Mucosa of descending colon (tissue), 3 donors: ENCODE measurements at regions not wholly inside any gene's neighbourhood (a gene's known extent, or its start where the extent isn't known, plus 50 kb on each side); places are given as distances from the start of the nearest gene placed in this dataset.

Experiments used
- ATAC-seq: fragments of 200-7000 bp; cut with Tn5 transposase; one replicate; pipeline ENCODE4 v1.9.1; 2020; ENCODE audit warnings: mild to moderate bottlenecking, moderate library complexity
- DNase-seq, 3 donors: peaks; one replicate each; pipeline ENCODE4 v3.0.0-alpha.2; 2020
- H3K36me3 ChIP-seq: fragments of 200-600 bp; one replicate; pipeline ENCODE4 v1.8.0; 2021; ENCODE audit warnings: low read depth, mild to moderate bottlenecking
- H3K4me1 ChIP-seq: fragments of 200-600 bp; one replicate; pipeline ENCODE4 v1.8.0; 2021; ENCODE audit warnings: low read depth, mild to moderate bottlenecking
- H3K4me3 ChIP-seq: fragments of 200-600 bp; one replicate; pipeline ENCODE4 v1.8.0; 2021; ENCODE audit warnings: mild to moderate bottlenecking
- H3K9me3 ChIP-seq: fragments of 200-600 bp; one replicate; pipeline ENCODE4 v1.8.0; 2021; ENCODE audit warnings: mild to moderate bottlenecking
- intact Hi-C, 2 donors: fragments of 100-400 bp; cut with DNase I in 1 of 2; cut with micrococcal nuclease in 1 of 2; formaldehyde crosslinking; loops; one replicate each; pipeline versions ENCODE4 v1.11.0 to v1.11.1; 2022; cut with DNase I, micrococcal nuclease
- TF ChIP-seq, protein P1 (sequence below): fragments of 200-600 bp; IDR thresholded peaks from one replicate; pipeline ENCODE4 v1.8.0; 2022; ENCODE audit warnings: antibody characterized with exemption, mild to moderate bottlenecking
- donor health status: DM: no; HTN: no; CAD: no; lungs with moderate emphysema.
- donor health status: DM: no; HTN: no; CAD: no.
- donor health status: DM: no; HTN: yes; CAD: no.

DNA sequence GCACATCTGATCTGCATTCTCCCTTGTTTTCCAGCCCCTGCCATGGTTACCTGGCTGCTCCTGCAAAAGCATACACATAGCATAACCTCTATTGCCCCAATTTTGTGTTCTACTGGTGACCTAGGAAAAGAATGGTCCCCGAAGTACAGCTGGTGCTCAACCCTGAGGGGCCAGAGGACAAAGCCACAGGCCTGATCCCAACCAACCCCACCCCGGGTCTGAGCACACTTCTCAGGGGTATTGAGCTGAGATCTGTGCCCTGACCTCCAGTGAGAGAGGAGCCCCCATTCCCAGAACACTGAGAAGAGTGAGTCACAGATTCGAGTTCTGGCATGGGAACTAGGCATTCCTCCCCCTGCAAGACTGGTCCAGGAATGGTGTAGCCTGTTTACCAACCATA, 465.5 kb upstream of the ACTRT1 start:
- H3K4me3 ChIP-seq, result no peak overlapping the region
- no peaks in the 10 kb centered on the region for H3K9me3 ChIP-seq
- no peaks in the 10 kb centered on the region for H3K4me1 ChIP-seq
- no peaks in the 10 kb centered on the region for H3K36me3 ChIP-seq
- ATAC-seq (no peak), DNase-seq (no peak)
- intact Hi-C loops, result no loop called here
- TF ChIP-seq, protein P1, sequence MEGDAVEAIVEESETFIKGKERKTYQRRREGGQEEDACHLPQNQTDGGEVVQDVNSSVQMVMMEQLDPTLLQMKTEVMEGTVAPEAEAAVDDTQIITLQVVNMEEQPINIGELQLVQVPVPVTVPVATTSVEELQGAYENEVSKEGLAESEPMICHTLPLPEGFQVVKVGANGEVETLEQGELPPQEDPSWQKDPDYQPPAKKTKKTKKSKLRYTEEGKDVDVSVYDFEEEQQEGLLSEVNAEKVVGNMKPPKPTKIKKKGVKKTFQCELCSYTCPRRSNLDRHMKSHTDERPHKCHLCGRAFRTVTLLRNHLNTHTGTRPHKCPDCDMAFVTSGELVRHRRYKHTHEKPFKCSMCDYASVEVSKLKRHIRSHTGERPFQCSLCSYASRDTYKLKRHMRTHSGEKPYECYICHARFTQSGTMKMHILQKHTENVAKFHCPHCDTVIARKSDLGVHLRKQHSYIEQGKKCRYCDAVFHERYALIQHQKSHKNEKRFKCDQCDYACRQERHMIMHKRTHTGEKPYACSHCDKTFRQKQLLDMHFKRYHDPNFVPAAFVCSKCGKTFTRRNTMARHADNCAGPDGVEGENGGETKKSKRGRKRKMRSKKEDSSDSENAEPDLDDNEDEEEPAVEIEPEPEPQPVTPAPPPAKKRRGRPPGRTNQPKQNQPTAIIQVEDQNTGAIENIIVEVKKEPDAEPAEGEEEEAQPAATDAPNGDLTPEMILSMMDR, result no peak

DNA sequence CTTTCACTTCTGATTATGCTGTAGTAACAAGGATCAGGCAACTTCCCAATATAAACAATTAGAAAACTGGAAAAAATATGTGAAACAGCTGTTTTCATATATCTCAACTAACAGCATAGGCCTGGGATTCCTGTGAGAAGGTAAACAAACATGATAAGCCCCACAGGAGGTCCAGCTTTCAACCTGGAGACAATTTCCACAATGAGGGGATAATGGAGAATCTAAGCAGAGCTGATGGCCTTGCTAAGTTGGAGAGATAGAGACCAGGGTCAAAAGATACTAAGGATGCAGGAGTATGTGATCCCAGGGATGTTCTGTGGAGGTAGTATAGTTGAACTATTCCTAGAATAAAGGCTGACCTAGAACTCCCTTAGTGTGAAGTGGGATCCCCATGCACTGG, 452.3 kb upstream of the ACTRT1 start:
- ATAC-seq, result no peak

DNA sequence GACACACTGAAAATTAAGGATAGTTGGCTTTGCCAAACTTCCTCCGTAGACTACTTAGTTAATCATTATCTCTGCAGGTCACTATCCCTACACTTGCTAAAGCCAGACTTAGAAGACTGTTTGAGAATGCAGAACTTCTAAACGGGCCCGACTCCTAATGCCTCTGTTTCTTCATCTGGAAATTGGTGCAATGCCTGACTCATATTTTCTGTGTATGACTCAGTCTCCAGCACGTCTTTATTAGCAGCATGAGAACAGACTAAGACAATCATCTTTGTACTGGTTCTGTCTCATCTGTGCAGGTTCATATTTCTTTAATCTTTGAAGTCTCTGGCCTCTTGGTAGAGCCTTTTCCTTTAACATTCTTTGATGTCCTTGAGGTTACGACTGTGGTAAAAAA, 411.9 kb upstream of the ACTRT1 start:
- Histone ChIP-seq H3K36me3 (no peaks in the 10 kb centered on the region), H3K4me3 (no peak overlapping the region), H3K4me1 (no peaks in the 10 kb centered on the region), H3K9me3 (no peaks in the 10 kb centered on the region)
- ATAC-seq, result no peak
- intact Hi-C loops, result no loop called here
- TF ChIP-seq, protein P1, result no peak
- no peak for DNase-seq

More for the DNA sequence above, 452.3 kb upstream of the ACTRT1 start:
- no peak for DNase-seq
- no peaks in the 10 kb centered on the region for H3K36me3 ChIP-seq
- intact Hi-C loops, result no loop called here
- TF ChIP-seq, protein P1, result no peak
- no peaks in the 10 kb centered on the region for H3K4me1 ChIP-seq
- H3K4me3 ChIP-seq, result no peak overlapping the region
- H3K9me3 ChIP-seq, result no peaks in the 10 kb centered on the region

DNA sequence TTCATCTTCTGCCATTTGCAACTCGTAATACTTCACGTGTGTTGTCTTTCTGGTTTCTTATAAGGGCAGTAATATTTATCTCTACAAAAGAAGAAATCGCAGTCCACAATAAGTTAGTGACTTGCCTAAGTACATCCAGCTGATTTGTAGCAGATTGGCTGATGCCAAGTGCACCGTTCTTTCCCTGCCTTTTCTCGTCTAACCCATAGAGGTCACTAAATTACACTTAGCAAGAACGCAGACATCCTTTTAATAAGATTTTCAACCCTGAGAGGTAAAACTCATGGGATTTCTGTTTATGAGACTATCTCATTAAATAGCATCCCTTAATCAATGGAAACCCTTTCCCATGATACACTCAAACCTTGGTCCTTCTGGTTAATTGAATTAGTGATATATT, 408.6 kb upstream of the ACTRT1 start:
- H3K9me3 ChIP-seq, result no peaks in the 10 kb centered on the region
- H3K4me1 ChIP-seq, result no peaks in the 10 kb centered on the region
- ATAC-seq (no peak), DNase-seq (no peak)
- no peak overlapping the region for H3K4me3 ChIP-seq
- intact Hi-C loops, result no loop called here
- TF ChIP-seq, protein P1, result no peak
- no peaks in the 10 kb centered on the region for H3K36me3 ChIP-seq

DNA sequence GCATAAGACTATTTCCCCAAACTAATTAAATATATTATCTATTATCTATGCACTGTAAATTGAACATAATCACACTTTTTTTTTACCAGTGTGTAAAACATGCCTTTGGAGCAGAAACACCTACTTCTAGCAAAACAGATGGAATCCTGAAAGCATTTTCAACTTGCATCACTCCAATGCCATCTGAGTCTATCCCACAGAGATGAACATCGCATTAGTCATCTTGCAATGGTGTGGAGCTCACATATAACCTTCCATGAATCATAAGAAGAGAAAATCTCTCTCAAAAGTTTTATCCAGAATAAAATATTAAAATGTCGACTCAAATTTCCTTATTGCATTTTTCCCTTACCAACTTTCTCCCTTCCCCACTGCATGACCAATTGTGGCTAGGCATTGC, 406.7 kb upstream of the ACTRT1 start:
- Histone ChIP-seq H3K36me3 (no peaks in the 10 kb centered on the region), H3K4me3 (no peak overlapping the region), H3K4me1 (no peaks in the 10 kb centered on the region), H3K9me3 (no peaks in the 10 kb centered on the region)
- TF ChIP-seq, protein P1, result no peak
- no peak for ATAC-seq
- intact Hi-C loops, result no loop called here
- DNase-seq, result no peak

DNA sequence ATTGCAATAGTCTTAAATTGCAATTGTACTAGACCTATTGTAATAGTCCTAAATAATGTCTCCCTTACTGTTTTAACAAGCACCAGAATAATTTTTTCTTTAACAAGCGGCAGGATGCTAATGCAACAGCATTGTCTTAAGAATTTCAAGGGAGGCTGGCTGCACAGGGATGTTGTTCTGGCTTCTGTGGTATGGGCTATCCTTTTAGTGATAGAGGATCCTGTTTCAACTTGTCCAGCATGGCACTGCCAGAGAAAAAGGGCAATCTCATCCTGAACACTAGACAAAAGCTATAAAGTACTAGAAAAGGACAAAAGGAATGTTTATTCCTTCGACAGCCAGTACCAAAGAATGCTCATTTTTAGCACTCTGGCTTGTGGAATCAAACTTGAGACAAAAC, 405.5 kb upstream of the ACTRT1 start:
- Histone ChIP-seq H3K4me3 (no peak overlapping the region), H3K9me3 (no peaks in the 10 kb centered on the region), H3K36me3 (no peaks in the 10 kb centered on the region), H3K4me1 (no peaks in the 10 kb centered on the region)
- ATAC-seq, result no peak
- intact Hi-C loops, result no loop called here
- no peak for DNase-seq
- TF ChIP-seq, protein P1, result no peak
